ENCODE measurements at regions not wholly inside any gene's neighbourhood (a gene's known extent, or its start where the extent isn't known, plus 50 kb on each side); places are given as distances from the start of the nearest gene placed in this dataset.

DNA sequence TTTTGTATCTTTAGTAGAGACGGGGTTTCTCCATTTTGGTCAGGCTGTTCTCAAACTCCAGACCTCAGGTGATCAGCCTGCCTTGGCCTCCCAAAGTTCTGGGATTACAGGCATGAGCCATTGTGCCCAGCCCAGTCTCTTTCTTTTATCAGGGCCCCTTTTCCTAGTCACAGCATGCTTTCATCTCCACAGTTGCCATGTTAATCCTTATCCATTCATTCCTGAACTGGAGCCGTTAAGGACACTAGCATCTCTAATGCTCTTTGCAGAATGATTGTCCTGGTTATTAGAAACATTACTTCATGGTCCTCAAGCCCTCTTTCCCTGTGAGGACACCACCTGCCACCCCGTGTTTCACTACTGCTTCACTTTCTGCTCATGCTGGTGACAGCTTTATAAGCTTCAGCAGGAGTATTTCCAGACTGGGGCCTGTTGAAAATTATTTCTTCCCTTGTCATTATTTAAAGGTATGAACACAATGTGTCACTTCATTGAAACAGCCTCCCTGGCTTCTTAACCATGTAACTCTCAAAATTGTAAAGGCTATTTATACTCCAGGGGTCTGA lies 313.9 kb downstream of the BMPER start:
- H3K23ac ChIP-seq (ENCODE audit: low read depth, low read length, poor library complexity) = no peak overlapping the region
- no peaks in the 10 kb centered on the region for H3K79me1 ChIP-seq (ENCODE audit: low read depth, low read length)
- no peaks in the 10 kb centered on the region for H3K27me3 ChIP-seq (ENCODE audit: control insufficient read depth in 3 of 3, insufficient read depth in 3 of 3, low read depth in 1 of 3, low read length in 3 of 3)
- peaks cover 0 to 3% of the 10 kb centered on the region in 2 donors for H3K4me1 ChIP-seq (ENCODE audit: control insufficient read depth in 2 of 2, insufficient read depth in 1 of 2, low read depth in 1 of 2, low read length in 2 of 2)
- no peak overlapping the region for H4K8ac ChIP-seq (ENCODE audit: low read depth, low read length)
- no peak overlapping the region for H3K18ac ChIP-seq (ENCODE audit: low read length)
- H3K9me3 ChIP-seq (replicated peaks in 1 of 2; ENCODE audit: control insufficient read depth in 2 of 2, insufficient read depth in 1 of 2, low read depth in 1 of 2, low read length in 2 of 2) = no peaks in the 10 kb centered on the region
- no peak overlapping the region for H3K4ac ChIP-seq (ENCODE audit: low read length)
- H3K4me2 ChIP-seq (ENCODE audit: insufficient read depth, low read length, poor library complexity, severe bottlenecking) = no peak overlapping the region
- no peak overlapping the region for H2BK12ac ChIP-seq (ENCODE audit: low read length)
- H3K14ac ChIP-seq (ENCODE audit: low read length) = no peak overlapping the region
- no peak overlapping the region for H2BK120ac ChIP-seq (ENCODE audit: low read depth, low read length)
- H4K91ac ChIP-seq (ENCODE audit: low read depth, low read length, poor library complexity) = no peak overlapping the region
- H3K36me3 ChIP-seq (replicated peaks in 1 of 2; ENCODE audit: control insufficient read depth in 2 of 2, insufficient read depth in 2 of 2, low read length in 2 of 2) = no peaks in the 10 kb centered on the region
- H2AFZ ChIP-seq (ENCODE audit: low read length) = no peak overlapping the region
- H2BK5ac ChIP-seq (ENCODE audit: low read length) = no peak overlapping the region
- no peak overlapping the region for H3K9ac ChIP-seq (ENCODE audit: low read depth, low read length, poor library complexity)
- H2AK5ac ChIP-seq (ENCODE audit: low read depth, low read length) = no peak overlapping the region
- no CpG with 5 or more reads among the region's 3 CpGs for WGBS, 2 donors (ENCODE audit: extremely low coverage in 2 of 2, insufficient read length in 2 of 2, insufficient replicate concordance in 1 of 2)
- DNase-seq (ENCODE audit: low spot score) = no peak
- H3K27ac ChIP-seq (replicated peaks; ENCODE audit: low read length) = no peak overlapping the region
- no peak overlapping the region for H3K4me3 ChIP-seq (ENCODE audit: low read length in 2 of 2)
- H2BK15ac ChIP-seq (ENCODE audit: low read length) = no peak overlapping the region

DNA sequence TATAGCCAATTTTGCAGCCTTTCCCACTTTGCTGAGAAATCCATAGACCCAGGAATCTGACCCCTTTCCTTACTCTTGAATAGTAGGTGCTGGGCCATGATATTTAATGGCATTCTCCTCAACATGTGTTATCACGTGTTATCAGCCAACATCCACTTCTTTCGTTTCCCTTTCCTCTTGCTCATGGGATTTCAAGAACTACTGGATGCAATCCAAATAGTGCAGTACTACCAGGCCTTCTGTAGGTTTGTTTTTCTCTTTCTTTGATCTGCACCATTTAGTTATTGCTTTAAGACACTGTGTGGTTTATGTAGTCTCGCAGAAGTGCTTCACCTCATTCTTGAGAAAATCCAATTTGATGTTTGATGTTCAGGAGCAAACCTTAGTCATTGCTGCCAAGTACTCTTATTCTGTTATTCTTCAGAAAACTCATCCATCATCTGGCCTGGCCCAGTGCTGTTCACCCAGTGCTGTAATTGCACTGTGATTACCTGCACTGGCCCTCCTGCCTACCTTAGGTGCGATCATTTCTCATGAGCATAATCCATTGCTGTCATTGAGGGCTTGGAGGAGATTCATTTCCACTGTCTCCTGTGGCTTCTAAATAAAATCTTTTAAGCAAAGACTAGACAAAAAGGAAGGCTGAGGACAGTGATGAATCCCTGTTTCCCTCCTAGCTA lies 315.3 kb downstream of the BMPER start:
- Histone ChIP-seq H4K8ac (ENCODE audit: low read depth, low read length) (no peak overlapping the region), H2BK15ac (ENCODE audit: low read length) (no peak overlapping the region), H3K36me3 (replicated peaks in 1 of 2; ENCODE audit: control insufficient read depth in 2 of 2, insufficient read depth in 2 of 2, low read length in 2 of 2) (no peaks in the 10 kb centered on the region), H3K9ac (ENCODE audit: low read depth, low read length, poor library complexity) (no peak overlapping the region), H3K4me1 (ENCODE audit: control insufficient read depth in 2 of 2, insufficient read depth in 1 of 2, low read depth in 1 of 2, low read length in 2 of 2) (peaks cover 0 to 5% of the 10 kb centered on the region in 2 donors), H3K27ac (replicated peaks; ENCODE audit: low read length) (no peak overlapping the region), H2BK120ac (ENCODE audit: low read depth, low read length) (no peak overlapping the region), H3K23ac (ENCODE audit: low read depth, low read length, poor library complexity) (no peak overlapping the region), H3K9me3 (replicated peaks in 1 of 2; ENCODE audit: control insufficient read depth in 2 of 2, insufficient read depth in 1 of 2, low read depth in 1 of 2, low read length in 2 of 2) (no peaks in the 10 kb centered on the region), H3K14ac (ENCODE audit: low read length) (no peak overlapping the region), H2BK5ac (ENCODE audit: low read length) (no peak overlapping the region), H3K4me3 (ENCODE audit: low read length in 2 of 2) (no peak overlapping the region), H2AFZ (ENCODE audit: low read length) (no peak overlapping the region), H2AK5ac (ENCODE audit: low read depth, low read length) (no peak overlapping the region), H3K4ac (ENCODE audit: low read length) (no peak overlapping the region), H2BK12ac (ENCODE audit: low read length) (no peak overlapping the region), H3K4me2 (ENCODE audit: insufficient read depth, low read length, poor library complexity, severe bottlenecking) (no peak overlapping the region), H4K91ac (ENCODE audit: low read depth, low read length, poor library complexity) (no peak overlapping the region), H3K18ac (ENCODE audit: low read length) (no peak overlapping the region), H3K79me1 (ENCODE audit: low read depth, low read length) (no peaks in the 10 kb centered on the region), H3K27me3 (ENCODE audit: control insufficient read depth in 3 of 3, insufficient read depth in 3 of 3, low read depth in 1 of 3, low read length in 3 of 3) (no peaks in the 10 kb centered on the region)
- WGBS, 2 donors (ENCODE audit: extremely low coverage in 2 of 2, insufficient read length in 2 of 2, insufficient replicate concordance in 1 of 2) = no CpG with 5 or more reads among the region's 4 CpGs
- DNase-seq (ENCODE audit: low spot score) = no peak

DNA sequence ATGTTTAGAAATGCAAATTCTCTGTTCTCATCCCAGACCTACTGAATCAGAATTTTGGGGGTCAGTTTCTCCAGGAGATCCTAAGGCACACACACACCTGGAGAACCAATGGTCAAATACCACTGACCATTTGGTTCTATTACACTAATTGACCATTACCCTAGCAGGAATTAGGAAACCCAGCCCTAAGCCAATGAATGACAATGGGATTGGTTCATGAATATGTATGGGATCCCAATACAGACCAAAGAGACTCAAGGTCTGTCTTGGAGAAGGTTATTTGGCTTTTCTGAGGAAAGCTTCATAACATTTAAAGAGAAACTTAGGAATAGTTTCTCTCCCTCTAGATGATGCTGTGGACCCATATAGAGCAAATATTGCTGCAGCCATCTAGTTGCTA lies 317.0 kb downstream of the BMPER start:
- Histone ChIP-seq H2BK12ac (ENCODE audit: low read length) (no peak overlapping the region), H3K9ac (ENCODE audit: low read depth, low read length, poor library complexity) (no peak overlapping the region), H3K79me1 (ENCODE audit: low read depth, low read length) (no peaks in the 10 kb centered on the region), H4K8ac (ENCODE audit: low read depth, low read length) (no peak overlapping the region), H3K4ac (ENCODE audit: low read length) (no peak overlapping the region), H4K91ac (ENCODE audit: low read depth, low read length, poor library complexity) (no peak overlapping the region), H2BK5ac (ENCODE audit: low read length) (no peak overlapping the region), H2AK5ac (ENCODE audit: low read depth, low read length) (no peak overlapping the region), H3K23ac (ENCODE audit: low read depth, low read length, poor library complexity) (no peak overlapping the region), H3K4me1 (ENCODE audit: control insufficient read depth in 2 of 2, insufficient read depth in 1 of 2, low read depth in 1 of 2, low read length in 2 of 2) (peaks cover 0 to 5% of the 10 kb centered on the region in 2 donors), H3K14ac (ENCODE audit: low read length) (no peak overlapping the region), H3K27me3 (ENCODE audit: control insufficient read depth in 3 of 3, insufficient read depth in 3 of 3, low read depth in 1 of 3, low read length in 3 of 3) (no peaks in the 10 kb centered on the region), H3K36me3 (replicated peaks in 1 of 2; ENCODE audit: control insufficient read depth in 2 of 2, insufficient read depth in 2 of 2, low read length in 2 of 2) (no peaks in the 10 kb centered on the region), H3K18ac (ENCODE audit: low read length) (no peak overlapping the region), H2BK120ac (ENCODE audit: low read depth, low read length) (no peak overlapping the region), H2BK15ac (ENCODE audit: low read length) (no peak overlapping the region), H3K27ac (replicated peaks; ENCODE audit: low read length) (no peak overlapping the region), H3K9me3 (replicated peaks in 1 of 2; ENCODE audit: control insufficient read depth in 2 of 2, insufficient read depth in 1 of 2, low read depth in 1 of 2, low read length in 2 of 2) (no peaks in the 10 kb centered on the region), H3K4me2 (ENCODE audit: insufficient read depth, low read length, poor library complexity, severe bottlenecking) (no peak overlapping the region), H2AFZ (ENCODE audit: low read length) (no peak overlapping the region), H3K4me3 (ENCODE audit: low read length in 2 of 2) (no peak overlapping the region)
- DNase-seq (ENCODE audit: low spot score) = no peak

DNA sequence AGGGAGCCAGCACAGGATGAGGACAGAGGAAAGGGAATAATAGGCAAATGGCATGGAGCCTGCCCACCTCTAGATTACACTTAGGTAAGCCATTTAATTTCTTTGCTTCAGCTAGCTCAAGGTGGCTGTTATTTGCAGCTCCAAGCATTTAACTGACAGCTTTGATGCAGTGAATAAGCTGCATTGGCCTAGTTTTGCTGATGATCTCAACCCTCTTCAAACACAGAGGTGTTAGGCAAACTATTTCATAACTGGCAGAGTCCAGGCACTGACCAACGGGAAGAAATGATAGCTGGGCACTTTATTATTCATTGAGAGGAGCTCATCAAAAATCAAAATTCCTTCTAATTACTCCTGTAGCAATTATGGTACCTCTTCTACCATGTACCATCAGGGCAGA lies 317.4 kb downstream of the BMPER start:
- H4K91ac ChIP-seq (ENCODE audit: low read depth, low read length, poor library complexity) = no peak overlapping the region
- H3K4me3 ChIP-seq (ENCODE audit: low read length in 2 of 2) = no peak overlapping the region
- H3K4me1 ChIP-seq (ENCODE audit: control insufficient read depth in 2 of 2, insufficient read depth in 1 of 2, low read depth in 1 of 2, low read length in 2 of 2) = peaks cover 0 to 5% of the 10 kb centered on the region in 2 donors
- H3K27ac ChIP-seq (replicated peaks; ENCODE audit: low read length) = no peak overlapping the region
- no peak overlapping the region for H4K8ac ChIP-seq (ENCODE audit: low read depth, low read length)
- H2BK120ac ChIP-seq (ENCODE audit: low read depth, low read length) = no peak overlapping the region
- H3K79me1 ChIP-seq (ENCODE audit: low read depth, low read length) = no peaks in the 10 kb centered on the region
- DNase-seq (ENCODE audit: low spot score) = no peak
- H3K14ac ChIP-seq (ENCODE audit: low read length) = no peak overlapping the region
- no peaks in the 10 kb centered on the region for H3K27me3 ChIP-seq (ENCODE audit: control insufficient read depth in 3 of 3, insufficient read depth in 3 of 3, low read depth in 1 of 3, low read length in 3 of 3)
- H2BK15ac ChIP-seq (ENCODE audit: low read length) = no peak overlapping the region
- H3K18ac ChIP-seq (ENCODE audit: low read length) = no peak overlapping the region
- H2BK12ac ChIP-seq (ENCODE audit: low read length) = no peak overlapping the region
- no peak overlapping the region for H3K4ac ChIP-seq (ENCODE audit: low read length)
- H2AFZ ChIP-seq (ENCODE audit: low read length) = no peak overlapping the region
- H3K9ac ChIP-seq (ENCODE audit: low read depth, low read length, poor library complexity) = no peak overlapping the region
- WGBS, 2 donors (ENCODE audit: extremely low coverage in 2 of 2, insufficient read length in 2 of 2, insufficient replicate concordance in 1 of 2) = no CpG with 5 or more reads among the region's 1 CpG
- no peak overlapping the region for H2BK5ac ChIP-seq (ENCODE audit: low read length)
- H3K23ac ChIP-seq (ENCODE audit: low read depth, low read length, poor library complexity) = no peak overlapping the region
- no peaks in the 10 kb centered on the region for H3K9me3 ChIP-seq (replicated peaks in 1 of 2; ENCODE audit: control insufficient read depth in 2 of 2, insufficient read depth in 1 of 2, low read depth in 1 of 2, low read length in 2 of 2)
- H2AK5ac ChIP-seq (ENCODE audit: low read depth, low read length) = no peak overlapping the region
- H3K4me2 ChIP-seq (ENCODE audit: insufficient read depth, low read length, poor library complexity, severe bottlenecking) = no peak overlapping the region
- H3K36me3 ChIP-seq (replicated peaks in 1 of 2; ENCODE audit: control insufficient read depth in 2 of 2, insufficient read depth in 2 of 2, low read length in 2 of 2) = no peaks in the 10 kb centered on the region
